Tibial artery (tissue), 4 donors: ENCODE measurements at regions not wholly inside any gene's neighbourhood (a gene's known extent, or its start where the extent isn't known, plus 50 kb on each side); places are given as distances from the start of the nearest gene placed in this dataset.
A peak's percentile ranks its signal among the peaks of the same experiment; 100 is the strongest.

Experiments
- DNase-seq, 2 donors: peaks; one replicate each; pipeline ENCODE4 v3.0.0-alpha.2; 2019
- H3K27ac ChIP-seq, 2 donors: fragments of 200-600 bp; sonication (generic) in 1 of 2; 1 replicate in 1 of 2; 2 replicates in 1 of 2; pipeline ENCODE4 v1.5.1; 2018 to 2019; ENCODE audit warnings: mild to moderate bottlenecking in 1 of 2
- H3K27me3 ChIP-seq, 2 donors: fragments of 200-600 bp; sonication (generic) in 1 of 2; one replicate each; pipeline versions ENCODE4 v1.5.1 to v1.6.0; 2016 to 2019
- H3K36me3 ChIP-seq, 3 donors: fragments of 200-600 bp; sonication (generic) in 2 of 3; one replicate each; pipeline ENCODE4 v1.5.1; 2016 to 2019; ENCODE audit warnings: mild to moderate bottlenecking in 2 of 3
- H3K4me1 ChIP-seq, 4 donors: fragments of 200-600 bp; sonication (generic) in 2 of 4; 1 replicate in 3 of 4; 2 replicates in 1 of 4; pipeline ENCODE4 v1.5.1; 2016 to 2019
- H3K4me3 ChIP-seq, 2 donors: fragments of 200-600 bp; sonication (generic) in 1 of 2; 1 replicate in 1 of 2; 2 replicates in 1 of 2; pipeline ENCODE4 v1.5.1; 2018 to 2019; ENCODE audit warnings: mild to moderate bottlenecking in 2 of 2
- H3K9me3 ChIP-seq, 3 donors: fragments of 200-600 bp; sonication (generic) in 1 of 3; one replicate each; pipeline ENCODE4 v1.5.1; 2016 to 2019
- intact Hi-C: fragments of 100-400 bp; cut with DNase I; formaldehyde crosslinking; loops from one replicate; pipeline ENCODE4 v1.15.0; 2023; ENCODE audit warnings: low total_unique reads
- TF ChIP-seq, protein P1 (sequence below), 2 experiments: fragments of 200-600 bp in 1 of 2; fragments of 450-650 bp in 1 of 2; IDR thresholded peaks; one replicate each; pipeline ENCODE4 v1.5.1; 2017 to 2019; ENCODE audit warnings: antibody characterized with exemption in 2 of 2, mild to moderate bottlenecking in 1 of 2, moderate library complexity in 1 of 2

DNA sequence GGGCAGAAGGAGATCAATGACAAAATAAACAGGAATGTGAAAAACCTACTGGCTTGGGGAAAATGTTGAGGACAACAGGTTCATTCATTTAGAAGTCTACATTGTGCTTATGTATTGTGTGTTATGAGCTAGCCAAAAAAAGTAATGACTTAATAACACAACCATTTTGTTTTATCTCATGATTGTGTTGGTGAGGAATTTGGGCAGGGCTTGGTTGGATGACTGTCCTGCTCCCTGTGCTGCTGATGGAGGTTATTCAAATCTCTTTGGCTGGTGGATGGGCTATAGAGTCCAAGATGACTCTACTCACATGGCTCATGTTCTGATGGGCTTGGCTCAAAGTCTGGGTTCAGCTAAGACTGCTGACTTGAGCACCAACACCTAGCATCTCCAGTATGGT, 116.3 kb downstream of the HS3ST1 start:
- TF ChIP-seq, protein P1, sequence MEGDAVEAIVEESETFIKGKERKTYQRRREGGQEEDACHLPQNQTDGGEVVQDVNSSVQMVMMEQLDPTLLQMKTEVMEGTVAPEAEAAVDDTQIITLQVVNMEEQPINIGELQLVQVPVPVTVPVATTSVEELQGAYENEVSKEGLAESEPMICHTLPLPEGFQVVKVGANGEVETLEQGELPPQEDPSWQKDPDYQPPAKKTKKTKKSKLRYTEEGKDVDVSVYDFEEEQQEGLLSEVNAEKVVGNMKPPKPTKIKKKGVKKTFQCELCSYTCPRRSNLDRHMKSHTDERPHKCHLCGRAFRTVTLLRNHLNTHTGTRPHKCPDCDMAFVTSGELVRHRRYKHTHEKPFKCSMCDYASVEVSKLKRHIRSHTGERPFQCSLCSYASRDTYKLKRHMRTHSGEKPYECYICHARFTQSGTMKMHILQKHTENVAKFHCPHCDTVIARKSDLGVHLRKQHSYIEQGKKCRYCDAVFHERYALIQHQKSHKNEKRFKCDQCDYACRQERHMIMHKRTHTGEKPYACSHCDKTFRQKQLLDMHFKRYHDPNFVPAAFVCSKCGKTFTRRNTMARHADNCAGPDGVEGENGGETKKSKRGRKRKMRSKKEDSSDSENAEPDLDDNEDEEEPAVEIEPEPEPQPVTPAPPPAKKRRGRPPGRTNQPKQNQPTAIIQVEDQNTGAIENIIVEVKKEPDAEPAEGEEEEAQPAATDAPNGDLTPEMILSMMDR (IDR thresholded peaks at IDR 0.05) = no peak
- no peaks in the 10 kb centered on the region for H3K9me3 ChIP-seq
- no peak overlapping the region for H3K27ac ChIP-seq
- intact Hi-C loops = no loop called here
- H3K4me1 ChIP-seq = no peaks in the 10 kb centered on the region
- no peaks in the 10 kb centered on the region for H3K27me3 ChIP-seq
- no peaks in the 10 kb centered on the region for H3K36me3 ChIP-seq
- H3K4me3 ChIP-seq = no peak overlapping the region
- DNase-seq = peak; percentile 38 to 65

DNA sequence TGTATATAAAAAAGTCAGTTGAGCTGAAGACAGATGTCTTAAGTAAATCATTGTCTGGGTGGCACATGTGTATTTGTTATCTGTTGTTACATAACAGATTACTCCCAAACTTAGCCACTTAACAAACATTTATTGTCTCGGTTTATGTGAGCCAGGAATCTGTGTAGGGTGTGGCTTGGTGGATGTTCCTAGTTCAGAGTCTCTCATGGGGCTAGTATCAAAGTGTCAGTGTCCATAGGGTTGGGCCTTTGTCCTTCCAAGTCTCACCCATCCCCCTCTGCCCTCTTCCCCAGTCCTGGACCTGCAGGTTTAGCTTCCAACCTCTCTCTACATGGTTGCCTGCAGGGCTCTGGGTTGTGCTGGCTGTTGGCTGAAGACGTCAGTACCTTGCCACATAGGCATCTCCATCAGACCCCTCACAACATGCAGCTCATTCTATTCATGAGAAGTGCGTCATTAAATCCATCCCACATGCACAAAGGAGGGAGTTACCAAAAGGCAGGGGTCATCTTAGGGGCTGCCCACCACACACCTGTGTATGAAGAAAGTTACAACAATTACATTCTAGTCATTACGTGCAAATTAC, 127.5 kb downstream of the HS3ST1 start:
- intact Hi-C loops = no loop called here
- TF ChIP-seq, protein P1 (IDR thresholded peaks at IDR 0.05) = no peak

DNA sequence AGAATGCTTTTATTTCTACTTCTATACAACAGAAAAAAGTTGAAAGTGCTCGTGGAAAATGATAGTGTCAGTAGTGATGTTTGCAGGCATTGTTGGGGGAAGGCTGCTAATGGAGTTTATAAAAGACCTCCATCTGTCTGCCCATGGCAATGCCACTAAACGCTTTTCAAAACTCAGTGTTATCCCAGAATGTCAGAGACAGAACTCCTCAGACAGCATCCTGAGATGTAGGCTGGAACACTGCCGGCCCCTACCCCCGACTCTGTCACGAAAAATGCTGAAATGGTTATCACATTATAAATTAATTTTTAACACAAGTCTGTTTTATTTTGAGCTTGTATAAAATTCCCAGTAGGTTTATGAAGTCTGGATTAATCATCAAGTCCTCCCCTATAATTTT, 128.9 kb downstream of the HS3ST1 start:
- H3K4me3 ChIP-seq = no peak overlapping the region

More for the DNA sequence above, 127.5 kb downstream of the HS3ST1 start:
- Histone ChIP-seq H3K9me3 (no peaks in the 10 kb centered on the region), H3K27ac (no peak overlapping the region), H3K4me1 (no peaks in the 10 kb centered on the region), H3K27me3 (no peaks in the 10 kb centered on the region), H3K36me3 (no peaks in the 10 kb centered on the region), H3K4me3 (no peak overlapping the region)
- no peak for DNase-seq

DNA sequence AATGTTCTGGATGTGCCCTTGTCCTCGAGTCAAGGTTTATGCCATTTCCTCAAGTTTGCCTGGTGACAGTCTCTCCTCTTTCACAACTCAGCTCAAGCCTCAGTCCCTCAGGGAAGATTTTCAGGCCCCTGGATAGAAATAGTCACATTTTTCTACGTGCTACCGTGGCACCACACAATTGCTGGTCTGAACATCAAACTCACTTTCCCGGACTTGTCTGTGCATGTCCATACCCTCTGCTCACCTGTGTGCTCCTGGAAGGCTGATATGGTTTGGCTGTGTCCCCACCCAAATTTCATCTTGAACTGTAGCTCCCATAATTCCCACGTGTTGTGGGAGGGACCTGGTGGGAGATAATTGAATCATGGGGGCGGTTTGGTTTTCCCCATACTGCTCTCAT, 129.7 kb downstream of the HS3ST1 start:
- H3K9me3 ChIP-seq = no peaks in the 10 kb centered on the region
- H3K36me3 ChIP-seq = no peaks in the 10 kb centered on the region
- no peak for DNase-seq
- intact Hi-C loops = no loop called here
- TF ChIP-seq, protein P1 (IDR thresholded peaks at IDR 0.05) = no peak
- no peaks in the 10 kb centered on the region for H3K4me1 ChIP-seq
- no peak overlapping the region for H3K4me3 ChIP-seq
- H3K27me3 ChIP-seq = no peaks in the 10 kb centered on the region
- H3K27ac ChIP-seq = no peak overlapping the region

More for the DNA sequence above, 128.9 kb downstream of the HS3ST1 start:
- no peaks in the 10 kb centered on the region for H3K36me3 ChIP-seq
- intact Hi-C loops = no loop called here
- TF ChIP-seq, protein P1 (IDR thresholded peaks at IDR 0.05) = no peak
- no peaks in the 10 kb centered on the region for H3K4me1 ChIP-seq
- no peak overlapping the region for H3K27ac ChIP-seq
- DNase-seq = no peak
- no peaks in the 10 kb centered on the region for H3K9me3 ChIP-seq
- no peaks in the 10 kb centered on the region for H3K27me3 ChIP-seq

DNA sequence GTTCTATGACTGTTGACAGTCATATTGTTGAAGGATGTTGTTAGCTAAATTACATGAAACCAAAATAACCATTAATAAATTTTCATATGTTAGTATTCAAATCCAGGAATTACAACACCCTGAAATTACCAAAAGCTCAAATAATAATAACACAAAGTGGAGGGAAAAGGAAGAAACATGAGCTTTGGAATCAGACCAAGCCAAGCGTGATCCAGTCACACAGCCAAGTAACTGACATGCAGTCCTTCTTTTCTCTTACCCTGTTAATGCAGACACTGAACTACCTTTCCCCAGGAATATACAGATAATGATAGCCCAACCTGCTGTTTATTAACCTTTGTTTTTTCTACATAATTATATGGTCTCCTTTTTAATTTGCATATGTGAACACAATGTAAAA, 130.2 kb downstream of the HS3ST1 start:
- Histone ChIP-seq H3K36me3 (no peaks in the 10 kb centered on the region), H3K4me1 (no peaks in the 10 kb centered on the region), H3K27ac (no peak overlapping the region), H3K9me3 (no peaks in the 10 kb centered on the region), H3K4me3 (no peak overlapping the region), H3K27me3 (no peaks in the 10 kb centered on the region)
- TF ChIP-seq, protein P1 (IDR thresholded peaks at IDR 0.05) = no peak
- DNase-seq = no peak
- intact Hi-C loops = no loop called here

DNA sequence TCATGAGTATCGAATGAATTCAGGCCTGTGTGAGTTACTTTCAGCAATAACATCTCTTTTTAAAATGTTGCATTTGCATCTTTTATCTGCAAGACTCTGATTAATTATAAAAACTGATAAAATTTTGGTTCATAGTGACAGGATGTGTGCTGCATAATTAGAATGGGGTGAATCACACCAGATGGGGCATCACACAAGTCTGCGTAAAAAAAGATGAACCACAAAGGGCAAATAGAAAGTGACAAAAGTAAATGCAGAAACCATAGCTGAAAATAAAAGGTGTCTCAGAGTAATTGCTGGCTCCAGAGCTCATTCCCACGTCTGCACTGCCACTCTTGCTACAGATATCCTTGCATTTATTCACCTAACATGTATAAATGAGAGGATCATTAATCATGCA, 131.1 kb downstream of the HS3ST1 start:
- no peaks in the 10 kb centered on the region for H3K27me3 ChIP-seq
- intact Hi-C loops = no loop called here
- no peaks in the 10 kb centered on the region for H3K4me1 ChIP-seq
- no peak overlapping the region for H3K4me3 ChIP-seq
- no peaks in the 10 kb centered on the region for H3K9me3 ChIP-seq
- DNase-seq = no peak
- H3K27ac ChIP-seq = no peak overlapping the region
- H3K36me3 ChIP-seq = no peaks in the 10 kb centered on the region
- TF ChIP-seq, protein P1 (IDR thresholded peaks at IDR 0.05) = no peak
